ENCODE measurements at regions not wholly inside any gene's neighbourhood (a gene's known extent, or its start where the extent isn't known, plus 50 kb on each side); places are given as distances from the start of the nearest gene placed in this dataset.
A peak's percentile ranks its signal among the peaks of the same experiment; 100 is the strongest.

GRCh38 chr7:81414411-81414810, 355.4 kb downstream of the HGF start:
- no peaks in the 10 kb centered on the region for H3K79me2 ChIP-seq (ENCODE audit: control insufficient read depth, insufficient read depth, low read length, poor library complexity)
- H3K4me2 ChIP-seq (ENCODE audit: low read length): no peak overlapping the region
- no peaks in the 10 kb centered on the region for H3K79me1 ChIP-seq (ENCODE audit: low read length)
- no peak overlapping the region for H2BK12ac ChIP-seq (ENCODE audit: low read length)
- H3K4me1 ChIP-seq (ENCODE audit: control insufficient read depth in 1 of 2, insufficient read depth in 2 of 2, low read length in 2 of 2): no peaks in the 10 kb centered on the region
- no peak overlapping the region for H2BK120ac ChIP-seq (ENCODE audit: insufficient read depth, low read length, poor library complexity)
- no peak overlapping the region for H3K18ac ChIP-seq (ENCODE audit: low read length)
- no peak overlapping the region for H2AFZ ChIP-seq (ENCODE audit: insufficient read depth, low read length, poor library complexity)
- H3K36me3 ChIP-seq (ENCODE audit: control insufficient read depth in 1 of 2, insufficient read depth in 2 of 2, low read length in 2 of 2): no peaks in the 10 kb centered on the region
- H3K14ac ChIP-seq (ENCODE audit: low read length): no peak overlapping the region
- no peak overlapping the region for H3K23ac ChIP-seq (ENCODE audit: low read length)
- H3K9ac ChIP-seq (ENCODE audit: low read length): no peak overlapping the region
- no peak overlapping the region for H2AK5ac ChIP-seq (ENCODE audit: low read length)
- WGBS (ENCODE audit: extremely low coverage, insufficient coverage, insufficient read length): no CpG with 5 or more reads among the region's 3 CpGs
- no peaks in the 10 kb centered on the region for H3K27me3 ChIP-seq (ENCODE audit: insufficient read depth, low read length)
- H4K12ac ChIP-seq (ENCODE audit: low read depth, low read length): no peak overlapping the region
- DNase-seq: no peak
- no peak overlapping the region for H3K27ac ChIP-seq (ENCODE audit: low read depth, low read length)
- H2BK5ac ChIP-seq (ENCODE audit: low read depth, low read length, poor library complexity): no peak overlapping the region
- H3K9me3 ChIP-seq (ENCODE audit: insufficient read depth, low read depth, low read length): no peaks in the 10 kb centered on the region
- no peak overlapping the region for H4K8ac ChIP-seq (ENCODE audit: low read depth, low read length)
- no peak overlapping the region for H3K4ac ChIP-seq (ENCODE audit: low read depth, low read length)
- H3K4me3 ChIP-seq (ENCODE audit: low read depth, low read length): no peak overlapping the region
- no peak overlapping the region for H4K91ac ChIP-seq (ENCODE audit: low read depth, low read length)

GRCh38 chr7:81410471-81411117, 359.3 kb downstream of the HGF start:
- Histone ChIP-seq H3K79me1 (ENCODE audit: low read length) (no peaks in the 10 kb centered on the region), H2AK5ac (ENCODE audit: low read length) (no peak overlapping the region)
- WGBS (ENCODE audit: extremely low coverage, insufficient coverage, insufficient read length): no CpG with 5 or more reads among the region's 6 CpGs

GRCh38 chr7:81408728-81409127, 361.1 kb downstream of the HGF start:
- Histone ChIP-seq H3K23ac (ENCODE audit: low read length) (no peak overlapping the region), H3K79me2 (ENCODE audit: control insufficient read depth, insufficient read depth, low read length, poor library complexity) (no peaks in the 10 kb centered on the region), H2BK120ac (ENCODE audit: insufficient read depth, low read length, poor library complexity) (no peak overlapping the region), H3K79me1 (ENCODE audit: low read length) (no peaks in the 10 kb centered on the region), H2AK5ac (ENCODE audit: low read length) (no peak overlapping the region), H3K4me2 (ENCODE audit: low read length) (no peak overlapping the region), H4K12ac (ENCODE audit: low read depth, low read length) (no peak overlapping the region), H3K4ac (ENCODE audit: low read depth, low read length) (no peak overlapping the region), H3K14ac (ENCODE audit: low read length) (no peak overlapping the region), H3K4me1 (ENCODE audit: control insufficient read depth in 1 of 2, insufficient read depth in 2 of 2, low read length in 2 of 2) (no peaks in the 10 kb centered on the region), H2BK12ac (ENCODE audit: low read length) (no peak overlapping the region), H2BK5ac (ENCODE audit: low read depth, low read length, poor library complexity) (no peak overlapping the region), H3K18ac (ENCODE audit: low read length) (no peak overlapping the region), H3K4me3 (ENCODE audit: low read depth, low read length) (no peak overlapping the region), H3K9me3 (ENCODE audit: insufficient read depth, low read depth, low read length) (no peaks in the 10 kb centered on the region), H2AFZ (ENCODE audit: insufficient read depth, low read length, poor library complexity) (no peak overlapping the region), H4K91ac (ENCODE audit: low read depth, low read length) (no peak overlapping the region), H3K27ac (ENCODE audit: low read depth, low read length) (no peak overlapping the region), H3K9ac (ENCODE audit: low read length) (no peak overlapping the region), H4K8ac (ENCODE audit: low read depth, low read length) (no peak overlapping the region), H3K36me3 (ENCODE audit: control insufficient read depth in 1 of 2, insufficient read depth in 2 of 2, low read length in 2 of 2) (no peaks in the 10 kb centered on the region), H3K27me3 (ENCODE audit: insufficient read depth, low read length) (no peaks in the 10 kb centered on the region)
- no CpG with 5 or more reads among the region's 2 CpGs for WGBS (ENCODE audit: extremely low coverage, insufficient coverage, insufficient read length)
- no peak for DNase-seq

More at GRCh38 chr7:81410471-81411117, 359.3 kb downstream of the HGF start:
- Histone ChIP-seq H2BK120ac (ENCODE audit: insufficient read depth, low read length, poor library complexity) (no peak overlapping the region), H3K4me2 (ENCODE audit: low read length) (no peak overlapping the region), H3K79me2 (ENCODE audit: control insufficient read depth, insufficient read depth, low read length, poor library complexity) (no peaks in the 10 kb centered on the region), H2AFZ (ENCODE audit: insufficient read depth, low read length, poor library complexity) (no peak overlapping the region), H3K4me3 (ENCODE audit: low read depth, low read length) (no peak overlapping the region), H3K23ac (ENCODE audit: low read length) (no peak overlapping the region), H3K36me3 (ENCODE audit: control insufficient read depth in 1 of 2, insufficient read depth in 2 of 2, low read length in 2 of 2) (no peaks in the 10 kb centered on the region), H4K91ac (ENCODE audit: low read depth, low read length) (no peak overlapping the region), H3K18ac (ENCODE audit: low read length) (no peak overlapping the region), H3K27me3 (ENCODE audit: insufficient read depth, low read length) (no peaks in the 10 kb centered on the region), H3K4me1 (ENCODE audit: control insufficient read depth in 1 of 2, insufficient read depth in 2 of 2, low read length in 2 of 2) (no peaks in the 10 kb centered on the region), H4K12ac (ENCODE audit: low read depth, low read length) (no peak overlapping the region), H3K9me3 (ENCODE audit: insufficient read depth, low read depth, low read length) (no peaks in the 10 kb centered on the region), H3K9ac (ENCODE audit: low read length) (no peak overlapping the region), H3K27ac (ENCODE audit: low read depth, low read length) (no peak overlapping the region), H2BK12ac (ENCODE audit: low read length) (no peak overlapping the region), H2BK5ac (ENCODE audit: low read depth, low read length, poor library complexity) (no peak overlapping the region), H3K4ac (ENCODE audit: low read depth, low read length) (no peak overlapping the region), H4K8ac (ENCODE audit: low read depth, low read length) (no peak overlapping the region), H3K14ac (ENCODE audit: low read length) (no peak overlapping the region)
- DNase-seq: peak in 1 of 2 donors; percentile 3

DNA sequence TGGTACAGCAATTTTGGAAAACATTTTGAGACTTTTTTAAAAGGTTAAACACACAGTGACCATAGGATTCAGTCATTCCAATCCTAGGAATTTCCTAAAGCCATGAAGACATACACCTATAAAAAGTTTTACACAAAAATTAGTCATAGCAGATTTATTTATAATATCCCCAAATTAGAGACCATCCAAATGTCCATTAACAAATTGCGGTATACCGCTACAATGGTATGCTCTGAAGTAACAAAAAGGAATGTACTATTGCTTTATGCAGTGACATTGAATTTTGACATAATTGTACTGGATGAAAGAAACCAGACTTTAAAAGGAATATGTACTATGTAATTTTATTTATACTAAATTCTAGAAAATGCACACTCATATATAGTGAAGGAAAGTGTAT, 362.8 kb downstream of the HGF start:
- Histone ChIP-seq H3K36me3 (ENCODE audit: control insufficient read depth in 1 of 2, insufficient read depth in 2 of 2, low read length in 2 of 2) (no peaks in the 10 kb centered on the region), H3K4me2 (ENCODE audit: low read length) (no peak overlapping the region), H3K4me3 (ENCODE audit: low read depth, low read length) (no peak overlapping the region), H3K4ac (ENCODE audit: low read depth, low read length) (no peak overlapping the region), H3K9ac (ENCODE audit: low read length) (no peak overlapping the region), H3K18ac (ENCODE audit: low read length) (no peak overlapping the region), H3K27ac (ENCODE audit: low read depth, low read length) (no peak overlapping the region), H3K4me1 (ENCODE audit: control insufficient read depth in 1 of 2, insufficient read depth in 2 of 2, low read length in 2 of 2) (no peaks in the 10 kb centered on the region), H3K27me3 (ENCODE audit: insufficient read depth, low read length) (no peaks in the 10 kb centered on the region), H4K8ac (ENCODE audit: low read depth, low read length) (no peak overlapping the region), H3K79me2 (ENCODE audit: control insufficient read depth, insufficient read depth, low read length, poor library complexity) (no peaks in the 10 kb centered on the region), H2AFZ (ENCODE audit: insufficient read depth, low read length, poor library complexity) (no peak overlapping the region), H3K14ac (ENCODE audit: low read length) (no peak overlapping the region), H4K91ac (ENCODE audit: low read depth, low read length) (no peak overlapping the region), H3K79me1 (ENCODE audit: low read length) (no peaks in the 10 kb centered on the region), H2AK5ac (ENCODE audit: low read length) (no peak overlapping the region), H3K9me3 (ENCODE audit: insufficient read depth, low read depth, low read length) (no peaks in the 10 kb centered on the region), H4K12ac (ENCODE audit: low read depth, low read length) (no peak overlapping the region), H2BK120ac (ENCODE audit: insufficient read depth, low read length, poor library complexity) (no peak overlapping the region), H2BK5ac (ENCODE audit: low read depth, low read length, poor library complexity) (no peak overlapping the region), H3K23ac (ENCODE audit: low read length) (no peak overlapping the region), H2BK12ac (ENCODE audit: low read length) (no peak overlapping the region)
- no CpG with 5 or more reads among the region's 2 CpGs for WGBS (ENCODE audit: extremely low coverage, insufficient coverage, insufficient read length)
- DNase-seq: no peak
